IPS DF 19.7 (cell line): ENCODE measurements at regions not wholly inside any gene's neighbourhood (a gene's known extent, or its start where the extent isn't known, plus 50 kb on each side); places are given as distances from the start of the nearest gene placed in this dataset.
"Not testable (repeated sequence)": the region's sequence is repeated elsewhere in the genome, so short reads cannot be mapped to it uniquely, and the experiment has no call there.

ENCODE experiments used
- DNase-seq: peaks from one replicate; pipeline ENCODE4 v3.0.0-alpha.2; 2013; ENCODE audit warnings: low read depth, low spot score

DNA sequence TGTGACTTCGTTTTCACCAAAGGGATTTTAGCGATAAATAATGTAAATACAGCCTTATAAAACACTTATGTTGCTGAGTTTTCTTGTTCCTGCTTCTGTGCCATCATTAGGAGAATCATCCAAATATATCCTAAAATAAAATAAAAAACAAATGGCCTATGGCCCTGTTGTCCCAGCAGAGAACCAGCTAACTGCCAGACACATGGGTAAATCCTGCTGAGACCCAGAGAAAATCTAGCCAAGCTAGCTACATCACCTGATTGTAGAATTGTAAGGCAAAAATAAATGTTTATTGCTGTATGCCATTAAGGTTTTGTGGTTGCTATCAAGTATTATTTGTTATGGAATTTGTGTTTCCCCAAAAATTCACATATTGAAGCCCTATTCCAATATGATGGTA, 631.2 kb upstream of the SYNCRIP start:
- DNase-seq: no peak

DNA sequence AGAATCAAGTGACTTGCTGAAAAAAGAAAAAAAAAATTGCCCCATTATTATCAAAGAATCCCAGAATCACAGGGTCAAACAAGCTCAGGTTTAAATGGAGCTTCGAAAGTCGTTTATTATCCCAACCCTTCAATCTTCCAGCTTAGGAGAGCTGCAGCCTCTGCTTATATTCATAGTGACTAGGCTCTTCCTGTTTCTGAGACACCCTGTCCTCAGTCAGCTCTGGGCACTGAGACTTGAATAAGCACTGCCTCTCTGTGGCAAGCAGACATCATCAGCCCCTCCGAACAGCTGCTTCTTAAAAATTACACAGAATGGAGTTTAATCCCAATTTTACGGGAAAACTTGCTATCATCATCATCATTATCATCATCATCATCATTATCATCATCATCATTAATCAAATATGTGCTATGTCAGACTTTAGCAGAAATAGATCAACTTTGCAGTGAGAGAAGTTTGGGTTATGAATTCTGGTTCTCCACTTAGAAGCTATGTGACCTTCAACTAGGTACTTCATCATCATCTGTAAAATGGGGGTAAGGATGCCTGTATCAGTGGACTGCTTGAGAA, 614.0 kb upstream of the SYNCRIP start:
- DNase-seq: no peak

DNA sequence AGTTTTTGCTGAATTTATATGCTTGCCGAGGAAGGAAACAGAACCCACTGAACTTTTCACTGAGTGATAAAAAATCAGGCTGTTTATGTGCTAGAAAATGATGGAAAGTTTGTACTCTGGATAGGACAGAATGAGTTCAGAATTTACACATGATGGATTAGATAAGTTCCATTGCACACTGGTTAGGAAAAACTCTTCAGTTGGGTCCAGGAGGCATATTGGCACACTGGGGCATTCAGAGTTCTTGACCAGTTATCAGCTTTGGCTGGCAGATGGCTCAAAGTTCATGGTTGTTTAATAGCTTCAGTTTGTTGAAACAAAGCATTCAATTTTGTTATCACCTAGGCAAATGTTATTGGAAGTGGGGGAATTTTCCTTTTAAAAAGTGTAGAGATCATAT, 613.3 kb upstream of the SYNCRIP start:
- DNase-seq: no peak

DNA sequence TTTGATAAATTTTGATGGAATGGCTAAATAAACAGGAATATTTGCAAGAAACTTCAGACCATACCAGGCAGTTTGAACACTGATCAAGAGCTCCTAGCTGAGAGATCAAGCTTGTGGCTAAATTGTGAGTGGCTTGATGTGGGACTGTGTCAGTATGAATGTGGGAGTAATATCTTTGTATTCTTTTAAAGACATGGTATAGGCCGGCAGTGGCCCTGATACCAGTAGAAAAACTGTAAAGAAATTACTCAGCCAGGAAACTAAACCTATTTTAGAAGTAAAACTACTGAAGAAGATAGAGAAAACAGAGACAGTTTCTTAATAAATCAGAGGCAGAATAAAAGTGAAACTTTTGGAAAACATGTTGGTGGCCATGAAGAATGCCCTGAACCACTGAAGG, 608.4 kb upstream of the SYNCRIP start:
- DNase-seq: no peak

DNA sequence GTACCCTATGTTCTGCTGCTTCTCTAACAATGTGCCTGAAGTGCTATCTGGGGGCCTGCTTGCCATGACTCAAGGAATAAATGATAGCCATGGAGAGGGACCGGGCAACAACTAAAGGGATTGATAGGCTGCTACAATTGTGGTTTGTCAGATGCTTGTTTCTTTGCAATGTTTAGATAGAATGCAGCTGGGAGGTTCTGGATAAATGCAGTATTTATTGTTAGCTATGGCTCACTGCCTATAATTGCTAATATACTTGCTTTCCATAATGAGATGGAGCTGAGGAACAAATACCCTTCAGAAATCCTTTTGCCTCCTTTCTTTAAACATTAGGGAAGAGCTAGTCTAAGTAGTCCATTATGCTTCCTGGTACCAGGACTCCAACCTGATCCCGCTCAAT, 575.2 kb upstream of the SYNCRIP start:
- no peak for DNase-seq

DNA sequence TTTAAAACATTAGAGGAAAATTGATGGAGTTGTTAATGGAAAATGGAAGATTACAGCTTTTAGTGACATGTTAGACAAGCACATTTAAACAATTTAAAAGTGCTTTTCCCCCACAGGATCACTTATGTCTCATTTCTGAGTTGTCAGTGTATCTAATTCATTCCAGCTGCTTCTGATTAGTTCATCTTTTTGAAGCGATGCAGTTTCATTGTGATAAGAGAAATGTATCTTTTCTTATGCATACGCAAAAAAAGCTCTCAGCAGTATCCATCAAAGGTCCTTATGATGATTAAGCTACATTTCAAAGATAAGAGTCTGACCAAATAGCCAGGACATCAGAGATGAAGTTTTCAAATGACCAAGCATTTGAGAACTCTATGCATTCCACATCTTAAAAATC, 572.6 kb upstream of the SYNCRIP start:
- no peak for DNase-seq

DNA sequence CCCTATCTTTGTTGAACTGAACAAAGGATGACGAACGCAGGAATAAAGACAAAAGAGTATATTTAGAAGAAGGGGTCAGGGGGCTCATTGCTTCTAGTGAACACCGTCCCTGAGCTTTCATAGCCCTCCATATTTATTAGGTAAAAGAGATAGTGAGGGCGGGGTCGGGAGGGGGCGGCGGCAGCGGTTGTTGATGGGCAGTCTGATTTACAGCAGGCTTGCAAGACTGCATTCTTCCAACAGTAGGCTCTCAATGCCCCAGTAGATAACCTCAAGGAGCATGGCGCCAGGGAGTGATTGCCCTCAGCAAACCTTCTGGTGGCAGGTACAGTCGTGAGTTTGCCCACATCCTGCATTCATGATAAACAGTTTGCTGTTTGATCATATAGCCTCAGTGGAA, 563.3 kb upstream of the SYNCRIP start:
- DNase-seq: no peak

DNA sequence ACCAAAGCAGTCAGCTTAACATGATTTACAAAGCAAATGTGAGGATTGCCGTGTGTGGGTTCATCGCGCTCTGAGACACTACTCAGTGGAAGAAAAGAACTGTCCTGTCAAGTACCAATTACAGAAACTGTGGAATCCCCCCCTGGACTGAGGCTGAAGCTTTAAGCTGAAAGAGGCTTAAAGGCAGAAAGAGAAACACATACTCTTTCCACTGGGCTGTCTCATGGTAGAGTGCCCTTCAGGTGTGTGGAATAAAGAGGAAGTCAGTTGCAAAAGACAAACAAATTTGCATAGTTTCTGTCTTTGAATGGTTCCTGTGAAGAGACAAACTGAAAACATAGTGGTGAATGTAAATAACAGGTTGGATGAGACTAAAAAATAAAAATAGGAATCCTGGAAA, 560.4 kb upstream of the SYNCRIP start:
- DNase-seq: no peak

DNA sequence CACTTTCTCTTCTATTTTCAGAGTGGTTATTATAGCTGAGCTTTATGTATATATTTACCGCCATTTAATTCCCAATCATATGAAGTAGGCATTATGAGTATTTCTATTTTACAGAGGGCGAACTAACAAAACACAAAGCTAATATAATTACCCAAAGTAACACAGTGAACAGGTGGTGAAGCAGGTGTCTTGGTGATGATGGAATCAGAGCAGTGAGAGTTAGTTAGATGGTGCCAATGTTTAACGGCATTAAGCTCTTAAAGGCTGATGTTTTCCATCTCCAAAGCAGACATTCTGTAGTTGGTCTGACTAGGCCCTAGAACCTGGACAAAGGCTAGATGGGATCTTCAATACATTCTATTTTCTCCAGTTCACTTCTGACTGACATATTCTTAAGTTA, 551.1 kb upstream of the SYNCRIP start:
- DNase-seq: no peak

DNA sequence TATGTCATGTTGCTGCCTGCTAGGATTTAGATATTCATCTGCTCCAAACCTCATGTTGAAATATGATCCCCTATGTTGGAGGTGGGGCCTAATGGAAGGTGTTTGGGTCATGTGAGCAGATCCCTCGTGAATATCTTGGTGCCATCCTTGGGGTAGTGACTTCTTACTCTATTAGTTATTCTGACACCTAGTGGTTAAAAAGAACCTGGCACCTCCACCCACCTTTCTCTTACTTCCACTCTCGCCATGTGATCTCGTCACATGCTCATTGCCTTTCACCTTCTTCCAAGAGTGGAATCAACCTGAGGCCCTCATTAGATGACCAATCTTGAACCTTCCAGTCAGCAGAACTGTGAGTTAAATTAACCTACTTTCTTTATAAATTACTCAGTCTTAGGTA, 549.4 kb upstream of the SYNCRIP start:
- DNase-seq: peak; percentile 40

DNA sequence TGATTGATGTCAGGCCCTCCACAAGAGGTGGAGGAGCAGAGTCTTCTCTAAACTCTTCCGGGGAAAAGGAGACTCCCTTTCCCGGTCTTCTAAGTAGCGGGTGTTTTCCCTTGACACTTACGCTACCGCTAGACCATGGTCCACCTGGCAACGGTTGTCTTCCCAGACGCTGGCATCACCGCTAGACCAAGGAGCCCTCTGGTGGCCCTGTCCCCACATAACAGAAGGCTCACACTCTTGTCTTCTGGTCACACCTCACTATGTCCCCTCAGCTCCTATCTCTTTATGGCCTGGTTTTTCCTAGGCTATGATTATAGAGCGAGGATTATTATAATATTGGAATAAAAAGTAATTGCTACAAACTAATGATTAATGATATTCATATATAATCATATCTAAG, 532.5 kb upstream of the SYNCRIP start:
- DNase-seq: not testable (repeated sequence)

DNA sequence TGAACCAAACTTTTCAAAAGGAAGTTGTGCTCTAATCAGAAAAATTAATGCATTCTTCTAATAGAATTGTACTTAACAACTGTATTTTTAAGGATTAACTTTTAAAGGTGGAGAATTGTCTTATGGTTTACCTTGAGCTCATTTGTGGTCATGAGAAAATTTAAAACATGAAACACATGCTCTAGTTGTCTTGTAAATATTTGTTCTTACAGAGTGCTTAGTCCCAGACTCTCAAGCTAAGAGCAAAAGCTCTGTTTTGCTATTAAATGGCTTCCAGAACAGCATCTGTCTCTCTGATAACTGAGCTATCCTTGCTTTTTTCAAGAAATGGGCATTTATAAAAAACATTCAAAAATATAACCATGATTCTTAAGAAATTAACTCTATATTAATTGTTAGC, 512.2 kb upstream of the SYNCRIP start:
- DNase-seq: no peak

DNA sequence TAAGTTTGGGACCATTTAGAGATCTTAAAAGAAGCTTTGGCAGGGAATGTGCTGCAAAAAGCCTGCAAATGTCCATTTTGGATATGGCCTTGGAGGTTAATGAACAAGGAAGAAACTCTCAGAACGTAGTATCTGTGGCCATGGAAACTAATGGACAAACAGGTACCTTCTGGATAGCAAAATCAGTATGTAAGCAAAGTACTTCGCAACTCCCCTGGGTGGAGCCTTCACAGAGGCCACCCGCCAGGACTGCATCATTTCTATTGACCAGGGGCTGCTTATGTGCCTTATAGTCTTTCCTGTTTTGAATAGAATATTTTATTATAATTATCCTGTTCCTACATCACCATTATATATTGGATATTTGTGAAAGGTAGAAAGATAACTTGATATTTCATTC, 510.8 kb upstream of the SYNCRIP start:
- DNase-seq: no peak

DNA sequence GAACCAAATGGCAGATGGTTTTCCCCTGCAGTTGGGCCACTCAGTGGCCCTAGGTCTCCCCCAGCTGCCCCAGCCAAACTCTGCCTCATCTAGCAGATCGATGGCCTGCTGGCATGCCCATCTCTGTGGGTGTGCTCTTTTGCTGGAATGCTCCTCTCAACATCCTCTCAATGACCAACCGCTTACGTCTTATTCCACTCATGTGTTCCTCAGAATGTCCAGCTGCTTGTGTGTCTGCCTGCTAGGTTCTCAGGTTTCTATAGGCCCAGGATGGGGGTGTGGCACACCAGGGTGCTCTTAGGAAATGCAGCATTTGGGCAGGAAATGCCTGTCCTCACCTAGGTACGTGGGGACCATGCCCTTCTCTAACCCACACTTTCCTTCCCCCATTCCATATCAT, 509.9 kb upstream of the SYNCRIP start:
- DNase-seq: no peak

DNA sequence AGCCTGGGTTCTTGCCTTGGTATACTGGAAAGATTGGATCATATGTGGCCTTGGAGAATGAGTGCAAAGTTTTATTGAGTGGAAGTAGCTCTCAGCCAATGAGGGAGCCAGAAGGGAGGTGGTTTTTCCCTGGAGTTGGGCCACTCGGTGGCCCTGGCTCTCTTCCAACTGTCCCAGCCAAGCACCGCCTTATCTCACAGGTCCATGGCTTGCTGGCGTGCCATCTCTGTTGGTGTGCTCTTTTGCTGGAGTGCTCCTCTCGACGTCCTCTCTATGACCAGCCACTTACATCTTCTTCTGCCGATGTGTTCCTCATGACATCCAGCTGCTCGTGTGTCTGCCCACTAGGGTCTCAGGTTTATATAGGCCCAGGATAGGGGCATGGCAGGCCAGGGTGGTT, 505.9 kb upstream of the SYNCRIP start:
- no peak for DNase-seq

DNA sequence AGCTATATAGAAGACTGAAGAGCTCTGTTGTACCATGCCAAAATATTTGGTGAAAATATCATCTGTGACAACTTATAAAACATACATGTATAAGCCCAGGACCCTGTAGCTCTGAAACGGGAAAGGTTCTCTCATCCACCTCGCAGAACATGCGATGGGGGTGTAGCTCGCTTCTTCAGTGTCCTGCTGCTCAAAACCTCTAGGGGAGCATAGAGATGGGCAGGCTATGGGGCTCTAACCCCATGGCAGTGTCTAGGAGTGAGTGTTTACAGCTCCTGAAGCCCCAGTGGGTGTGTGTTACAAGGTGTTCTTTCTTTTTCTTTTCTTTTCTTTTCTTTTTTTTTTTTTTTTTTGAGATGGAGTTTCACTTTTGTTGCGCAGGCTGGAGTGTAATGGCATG, 505.2 kb upstream of the SYNCRIP start:
- no peak for DNase-seq

DNA sequence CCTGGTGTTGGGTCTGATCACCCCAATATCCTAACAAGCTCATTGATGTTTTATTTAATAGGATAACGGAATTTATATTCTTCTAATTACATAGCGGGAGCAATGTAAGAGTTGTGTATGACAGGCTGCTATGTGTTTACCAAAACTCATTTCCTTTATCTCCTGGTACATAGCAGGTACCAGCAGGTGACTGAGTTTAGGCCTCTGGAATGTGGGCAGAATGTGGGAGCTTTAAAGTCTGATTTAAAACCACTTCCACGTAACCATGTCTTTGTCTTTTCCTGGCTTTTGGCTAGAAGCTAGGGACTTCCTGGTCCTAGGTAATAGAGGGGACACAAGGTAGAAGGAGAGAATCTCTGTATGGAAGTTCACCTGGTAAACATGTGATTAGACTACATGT, 504.6 kb upstream of the SYNCRIP start:
- no peak for DNase-seq

DNA sequence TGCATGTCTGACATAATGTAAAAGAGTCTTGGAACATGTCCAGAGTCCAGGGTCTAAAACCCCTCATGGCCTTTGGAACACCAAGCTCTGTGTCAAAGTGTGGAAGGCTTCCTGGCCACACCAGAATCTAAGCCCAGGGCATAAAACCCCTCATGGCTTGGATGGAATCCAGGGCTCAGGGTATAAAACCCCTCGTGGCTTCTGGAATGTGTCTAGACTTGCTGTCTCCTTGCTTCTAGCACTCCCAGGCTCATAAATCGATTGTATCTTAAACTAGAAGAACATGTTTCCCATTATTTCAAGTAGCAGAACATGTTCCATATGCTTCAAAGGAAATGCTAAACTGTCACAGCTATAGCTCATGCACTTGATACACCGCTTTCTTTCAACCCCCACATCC, 504.1 kb upstream of the SYNCRIP start:
- not testable (repeated sequence) for DNase-seq

DNA sequence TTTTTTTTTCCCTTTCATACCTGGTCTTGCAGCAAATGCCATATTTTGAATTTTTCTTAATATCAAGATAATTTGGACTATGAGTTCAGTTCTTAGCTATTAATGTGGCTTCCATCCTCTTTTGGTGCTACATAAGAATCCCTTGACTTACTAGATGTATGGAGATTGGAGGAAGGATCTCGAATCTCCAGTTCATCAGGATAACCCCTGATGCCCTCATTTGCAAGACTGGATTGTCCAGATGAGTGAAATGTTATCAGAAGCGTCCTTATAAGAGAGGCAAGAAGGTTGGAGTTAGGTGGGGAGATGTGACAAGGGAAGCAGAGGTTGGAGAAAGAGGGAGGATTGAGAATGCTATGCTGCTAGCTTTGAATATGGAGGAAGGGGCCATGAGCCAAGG, 499.6 kb upstream of the SYNCRIP start:
- no peak for DNase-seq

DNA sequence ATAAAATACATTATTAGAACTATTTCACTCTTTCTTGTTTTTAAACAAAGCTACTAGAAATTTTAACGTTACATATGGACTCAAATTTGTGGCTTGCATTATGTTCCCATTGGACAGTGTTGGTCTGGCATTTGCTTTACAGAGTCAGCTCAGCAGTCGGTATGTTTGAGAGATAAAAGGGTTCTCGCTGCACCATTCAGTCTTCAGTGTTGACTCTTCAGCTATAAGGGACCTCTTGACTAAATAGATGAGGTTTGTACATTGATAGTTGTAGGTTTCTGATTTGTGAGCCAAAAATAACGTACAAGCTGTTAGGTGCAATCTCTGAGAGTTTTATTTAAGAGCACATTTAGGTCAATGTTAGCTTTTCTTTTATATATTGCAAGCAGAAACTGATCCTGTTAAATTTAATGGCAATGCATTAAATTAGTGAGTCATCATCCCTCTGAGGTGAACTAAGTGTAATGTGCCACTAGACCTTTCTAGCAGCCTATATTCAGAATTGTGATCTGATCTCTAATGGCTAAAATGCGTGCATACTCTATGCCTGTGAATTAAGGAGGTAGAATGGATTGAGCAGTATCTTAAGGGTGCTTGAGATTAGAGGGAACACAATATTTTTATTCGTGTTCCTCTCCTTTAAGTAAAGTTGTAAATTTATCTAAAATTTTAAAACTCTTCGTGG, 485.6 kb upstream of the SYNCRIP start:
- DNase-seq: no peak

DNA sequence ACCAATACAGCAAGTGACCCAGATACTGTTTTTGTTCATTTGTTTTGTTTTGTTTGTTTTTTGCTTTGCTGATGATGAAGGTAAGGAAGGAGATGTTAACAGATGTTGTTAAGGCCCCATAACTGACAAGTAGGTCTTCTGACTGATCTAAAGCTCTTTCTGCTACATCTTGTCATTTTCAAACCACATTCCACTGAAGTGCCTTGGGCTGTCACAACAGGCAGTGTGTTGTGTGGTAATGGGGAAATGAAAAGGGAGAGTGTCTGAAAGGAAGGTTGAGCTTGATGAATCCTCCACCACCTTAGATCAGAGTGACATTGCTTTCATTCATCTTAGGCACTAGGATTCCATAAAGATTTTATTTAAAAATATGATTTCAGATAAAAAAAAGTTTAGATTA, 479.4 kb upstream of the SYNCRIP start:
- no peak for DNase-seq

DNA sequence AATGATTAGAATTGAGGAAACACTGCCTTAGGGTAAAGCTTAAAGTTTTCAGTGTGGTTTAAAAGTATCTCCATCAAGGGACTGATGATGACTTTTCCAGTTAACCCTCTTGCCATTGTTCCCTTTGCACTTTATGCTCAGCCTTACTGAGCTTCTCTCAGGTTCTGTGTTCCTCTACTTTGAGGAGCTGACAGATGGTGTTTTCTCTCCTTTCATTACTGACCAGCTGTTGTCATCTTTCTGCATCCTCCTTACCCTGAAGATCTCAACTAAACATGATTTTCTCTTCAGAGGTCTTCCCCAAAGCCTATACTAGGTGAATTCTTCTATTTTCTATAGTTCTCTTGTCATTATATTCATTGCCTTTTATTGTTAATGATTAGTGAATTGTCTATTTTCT, 475.6 kb upstream of the SYNCRIP start:
- DNase-seq: no peak

DNA sequence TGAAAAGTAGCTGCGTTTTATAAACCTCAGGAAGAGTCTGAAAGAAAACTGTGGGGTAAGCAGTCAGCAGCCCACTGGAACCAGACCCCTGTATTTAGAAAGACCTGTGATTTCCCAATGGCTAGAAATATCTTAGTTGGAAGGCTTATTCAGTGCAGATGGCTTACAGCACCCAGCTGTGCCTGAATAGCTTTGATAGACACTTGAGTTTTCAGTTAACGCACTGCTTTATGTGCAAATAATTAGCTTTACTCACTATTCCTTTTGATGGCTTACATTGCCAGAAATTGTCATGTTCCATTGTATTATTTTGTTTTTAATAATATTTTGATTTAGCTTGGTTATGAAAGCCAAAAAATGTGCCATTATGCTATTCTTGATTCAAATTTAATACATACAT, 465.3 kb upstream of the SYNCRIP start:
- no peak for DNase-seq

DNA sequence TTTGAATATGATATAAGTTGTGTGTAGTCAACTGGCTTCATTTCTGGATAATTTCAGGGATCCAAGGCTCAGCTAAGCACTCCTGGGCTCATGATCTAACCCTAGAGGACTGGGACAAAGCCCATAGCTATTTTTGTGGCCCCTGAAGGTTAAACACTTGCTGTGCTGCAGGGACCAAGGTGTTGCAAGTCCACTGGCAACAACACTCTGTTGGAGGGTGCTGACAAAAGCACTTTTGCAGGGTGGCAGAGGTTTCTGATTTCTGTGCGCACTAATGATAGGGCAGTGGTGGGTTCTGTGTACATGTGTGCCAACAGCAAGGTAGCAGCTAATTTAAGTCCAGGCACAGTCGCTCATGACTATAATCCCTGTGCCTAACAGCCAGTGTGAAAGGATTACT, 445.3 kb upstream of the SYNCRIP start:
- DNase-seq: no peak
